ENCODE measurements at regions not wholly inside any gene's neighbourhood (a gene's known extent, or its start where the extent isn't known, plus 50 kb on each side); places are given as distances from the start of the nearest gene placed in this dataset.

DNA sequence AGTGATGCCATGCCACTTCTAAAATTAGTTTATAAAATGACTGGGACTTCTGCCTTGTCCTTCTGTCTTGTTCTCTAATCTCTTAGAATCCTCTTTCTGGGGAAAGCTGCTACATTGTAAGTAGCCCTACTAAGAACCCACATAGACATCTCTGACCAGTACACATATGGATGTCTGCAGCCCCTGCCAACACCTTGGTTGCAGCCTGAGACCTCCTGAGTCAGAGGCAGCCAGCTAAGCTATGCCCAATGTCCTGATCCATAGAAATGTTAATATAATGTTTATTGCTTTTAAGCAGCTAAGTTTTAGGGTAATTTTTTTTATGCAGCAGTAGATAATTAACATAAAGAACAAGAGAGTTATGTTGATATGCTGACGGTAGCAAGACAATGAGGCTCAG, 1029.5 kb upstream of the INTU start:
- no peaks in the 10 kb centered on the region for H3K27me3 ChIP-seq (ENCODE audit: control insufficient read depth in 3 of 3, insufficient read depth in 3 of 3, low read length in 2 of 3)
- ATAC-seq (ENCODE audit: insufficient read depth, low FRiP score) (no peak), DNase-seq (no peak)
- H3K9ac ChIP-seq (ENCODE audit: insufficient read depth in 1 of 2, low read length in 2 of 2), result no peak overlapping the region
- no peaks in the 10 kb centered on the region for H3K36me3 ChIP-seq (ENCODE audit: control insufficient read depth in 4 of 4, insufficient read depth in 4 of 4, low read length in 4 of 4)
- no peak overlapping the region for H3K27ac ChIP-seq (ENCODE audit: low read depth in 1 of 2, low read length in 1 of 2)
- 97 to 100% methylated on average over 1 of the region's 1 CpG for WGBS, 2 donors
- H3K4me3 ChIP-seq, result no peak overlapping the region
- TF ChIP-seq, protein P1, sequence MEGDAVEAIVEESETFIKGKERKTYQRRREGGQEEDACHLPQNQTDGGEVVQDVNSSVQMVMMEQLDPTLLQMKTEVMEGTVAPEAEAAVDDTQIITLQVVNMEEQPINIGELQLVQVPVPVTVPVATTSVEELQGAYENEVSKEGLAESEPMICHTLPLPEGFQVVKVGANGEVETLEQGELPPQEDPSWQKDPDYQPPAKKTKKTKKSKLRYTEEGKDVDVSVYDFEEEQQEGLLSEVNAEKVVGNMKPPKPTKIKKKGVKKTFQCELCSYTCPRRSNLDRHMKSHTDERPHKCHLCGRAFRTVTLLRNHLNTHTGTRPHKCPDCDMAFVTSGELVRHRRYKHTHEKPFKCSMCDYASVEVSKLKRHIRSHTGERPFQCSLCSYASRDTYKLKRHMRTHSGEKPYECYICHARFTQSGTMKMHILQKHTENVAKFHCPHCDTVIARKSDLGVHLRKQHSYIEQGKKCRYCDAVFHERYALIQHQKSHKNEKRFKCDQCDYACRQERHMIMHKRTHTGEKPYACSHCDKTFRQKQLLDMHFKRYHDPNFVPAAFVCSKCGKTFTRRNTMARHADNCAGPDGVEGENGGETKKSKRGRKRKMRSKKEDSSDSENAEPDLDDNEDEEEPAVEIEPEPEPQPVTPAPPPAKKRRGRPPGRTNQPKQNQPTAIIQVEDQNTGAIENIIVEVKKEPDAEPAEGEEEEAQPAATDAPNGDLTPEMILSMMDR (IDR thresholded peaks at IDR 0.05; ENCODE audit: control extremely low read depth, extremely low read depth), result no peak
- peaks cover 0 to 11% (median 0%) of the 10 kb centered on the region in 5 donors for H3K4me1 ChIP-seq (ENCODE audit: control insufficient read depth in 5 of 5, insufficient read depth in 5 of 5, low read length in 5 of 5)
- no peaks in the 10 kb centered on the region for H3K9me3 ChIP-seq (ENCODE audit: control insufficient read depth in 4 of 4, insufficient read depth in 3 of 4, low read length in 3 of 4)

- Histone ChIP-seq H3K4me1 (ENCODE audit: control insufficient read depth in 5 of 5, insufficient read depth in 5 of 5, low read length in 5 of 5) (peaks cover 0 to 11% (median 0%) of the 10 kb centered on the region in 5 donors), H3K4me3 (no peak overlapping the region)
- no peak for ATAC-seq (ENCODE audit: insufficient read depth, low FRiP score)
These were observed 1028.9 kb upstream of the INTU start for GRCh38 chr4:126603825-126604224.

DNA sequence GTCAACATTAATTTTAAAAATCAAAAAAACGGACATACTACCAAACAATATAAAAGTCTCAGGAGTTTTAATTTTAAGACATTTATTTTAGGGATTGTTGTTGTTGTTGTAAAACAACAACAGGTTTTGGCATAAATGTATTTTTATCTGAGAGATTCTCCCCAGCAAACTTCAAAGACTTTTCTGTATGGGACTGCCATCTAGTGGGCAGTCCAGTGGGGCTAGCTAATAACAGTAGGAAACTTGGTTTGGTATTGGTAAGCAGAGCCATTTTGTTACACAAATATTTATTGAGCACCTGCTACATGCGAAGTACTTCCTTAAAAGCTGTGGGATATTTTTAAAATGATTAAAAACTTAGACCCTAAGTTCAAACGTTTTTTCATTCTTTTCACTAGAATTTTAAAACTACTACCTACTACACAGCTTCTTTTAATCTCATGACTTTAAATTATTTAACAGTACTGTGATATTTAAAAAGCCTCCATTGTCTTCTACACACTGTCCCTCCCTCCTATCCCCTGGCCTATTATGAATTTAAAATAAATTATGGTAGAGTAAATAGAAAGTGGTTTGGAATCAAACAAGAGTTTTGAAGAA, 1028.4 kb upstream of the INTU start:
- H3K27ac ChIP-seq (ENCODE audit: low read depth in 1 of 2, low read length in 1 of 2), result no peak overlapping the region
- TF ChIP-seq, protein P1 (IDR thresholded peaks at IDR 0.05; ENCODE audit: control extremely low read depth, extremely low read depth), result no peak
- H3K36me3 ChIP-seq (ENCODE audit: control insufficient read depth in 4 of 4, insufficient read depth in 4 of 4, low read length in 4 of 4), result no peaks in the 10 kb centered on the region
- H3K27me3 ChIP-seq (ENCODE audit: control insufficient read depth in 3 of 3, insufficient read depth in 3 of 3, low read length in 2 of 3), result no peaks in the 10 kb centered on the region
- ATAC-seq (ENCODE audit: insufficient read depth, low FRiP score) (no peak), DNase-seq (peak; percentile 43 to 82 (median 78))
- peaks cover 0 to 11% (median 0%) of the 10 kb centered on the region in 5 donors for H3K4me1 ChIP-seq (ENCODE audit: control insufficient read depth in 5 of 5, insufficient read depth in 5 of 5, low read length in 5 of 5)
- H3K9ac ChIP-seq (ENCODE audit: insufficient read depth in 1 of 2, low read length in 2 of 2), result no peak overlapping the region
- H3K4me3 ChIP-seq, result no peak overlapping the region
- WGBS, 2 donors, result 38 to 45% methylated on average over 3 of the region's 3 CpGs
- no peaks in the 10 kb centered on the region for H3K9me3 ChIP-seq (ENCODE audit: control insufficient read depth in 4 of 4, insufficient read depth in 3 of 4, low read length in 3 of 4)

More at GRCh38 chr4:126603825-126604224, 1028.9 kb upstream of the INTU start:
- Histone ChIP-seq H3K9ac (ENCODE audit: insufficient read depth in 1 of 2, low read length in 2 of 2) (no peak overlapping the region), H3K27ac (ENCODE audit: low read depth in 1 of 2, low read length in 1 of 2) (no peak overlapping the region), H3K36me3 (ENCODE audit: control insufficient read depth in 4 of 4, insufficient read depth in 4 of 4, low read length in 4 of 4) (no peaks in the 10 kb centered on the region), H3K9me3 (ENCODE audit: control insufficient read depth in 4 of 4, insufficient read depth in 3 of 4, low read length in 3 of 4) (no peaks in the 10 kb centered on the region), H3K27me3 (ENCODE audit: control insufficient read depth in 3 of 3, insufficient read depth in 3 of 3, low read length in 2 of 3) (no peaks in the 10 kb centered on the region)
- 86 to 90% methylated on average over 2 of the region's 2 CpGs for WGBS, 2 donors
- no peak for DNase-seq
- TF ChIP-seq, protein P1 (IDR thresholded peaks at IDR 0.05; ENCODE audit: control extremely low read depth, extremely low read depth), result no peak

DNA sequence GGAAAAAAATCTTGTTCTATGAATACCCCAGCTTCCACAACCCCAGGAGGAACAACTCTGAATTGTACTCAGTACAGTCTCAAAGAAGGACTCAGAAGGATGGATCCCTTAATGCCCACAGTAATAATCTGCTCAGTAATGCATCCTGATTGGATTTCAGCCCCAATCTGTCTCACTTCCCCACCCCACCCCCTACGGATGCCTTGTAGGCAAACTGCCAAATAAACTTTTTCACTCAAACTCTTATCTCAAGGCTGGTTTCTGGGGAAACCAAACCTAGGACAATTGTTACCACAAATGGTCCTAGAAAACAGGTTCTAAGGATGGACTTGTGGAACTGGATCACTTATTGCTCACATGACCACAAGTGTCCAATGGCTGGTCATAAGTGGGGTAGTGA, 1021.8 kb upstream of the INTU start:
- TF ChIP-seq, protein P1 (IDR thresholded peaks at IDR 0.05; ENCODE audit: control extremely low read depth, extremely low read depth), result no peak
- DNase-seq (no peak), ATAC-seq (ENCODE audit: insufficient read depth, low FRiP score) (no peak)
- Histone ChIP-seq H3K27me3 (ENCODE audit: control insufficient read depth in 3 of 3, insufficient read depth in 3 of 3, low read length in 2 of 3) (no peaks in the 10 kb centered on the region), H3K27ac (ENCODE audit: low read depth in 1 of 2, low read length in 1 of 2) (no peak overlapping the region), H3K4me1 (ENCODE audit: control insufficient read depth in 5 of 5, insufficient read depth in 5 of 5, low read length in 5 of 5) (peaks cover 0 to 5% (median 0%) of the 10 kb centered on the region in 5 donors), H3K9me3 (ENCODE audit: control insufficient read depth in 4 of 4, insufficient read depth in 3 of 4, low read length in 3 of 4) (no peaks in the 10 kb centered on the region), H3K36me3 (ENCODE audit: control insufficient read depth in 4 of 4, insufficient read depth in 4 of 4, low read length in 4 of 4) (no peaks in the 10 kb centered on the region), H3K4me3 (no peak overlapping the region), H3K9ac (ENCODE audit: insufficient read depth in 1 of 2, low read length in 2 of 2) (no peak overlapping the region)
- 60 to 66% methylated on average over 1 of the region's 1 CpG for WGBS, 2 donors

All from lung (tissue), 11 donors.